ENCODE measurements at regions not wholly inside any gene's neighbourhood (a gene's known extent, or its start where the extent isn't known, plus 50 kb on each side); places are given as distances from the start of the nearest gene placed in this dataset.

DNA sequence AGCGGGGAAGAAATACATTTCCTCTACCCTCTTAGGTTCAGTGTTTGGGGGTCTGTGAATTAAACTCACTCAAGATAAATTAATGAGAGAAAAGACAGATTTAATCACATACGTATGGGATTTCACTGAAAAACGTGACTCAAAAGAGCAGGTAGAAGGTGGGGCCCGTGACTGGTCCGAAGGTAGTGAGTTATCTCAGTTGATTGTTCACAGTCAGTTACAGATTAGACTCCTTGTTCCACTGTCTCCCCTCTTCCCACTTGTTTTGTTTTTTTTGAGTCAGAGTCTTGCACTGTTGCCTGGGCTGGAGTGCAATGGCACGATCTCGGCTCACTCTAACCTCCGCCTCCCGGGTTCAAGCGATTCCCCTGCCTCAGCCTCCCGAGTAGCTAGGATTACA, 301.2 kb downstream of the SEC14L1 start:
- TF ChIP-seq, protein P1, sequence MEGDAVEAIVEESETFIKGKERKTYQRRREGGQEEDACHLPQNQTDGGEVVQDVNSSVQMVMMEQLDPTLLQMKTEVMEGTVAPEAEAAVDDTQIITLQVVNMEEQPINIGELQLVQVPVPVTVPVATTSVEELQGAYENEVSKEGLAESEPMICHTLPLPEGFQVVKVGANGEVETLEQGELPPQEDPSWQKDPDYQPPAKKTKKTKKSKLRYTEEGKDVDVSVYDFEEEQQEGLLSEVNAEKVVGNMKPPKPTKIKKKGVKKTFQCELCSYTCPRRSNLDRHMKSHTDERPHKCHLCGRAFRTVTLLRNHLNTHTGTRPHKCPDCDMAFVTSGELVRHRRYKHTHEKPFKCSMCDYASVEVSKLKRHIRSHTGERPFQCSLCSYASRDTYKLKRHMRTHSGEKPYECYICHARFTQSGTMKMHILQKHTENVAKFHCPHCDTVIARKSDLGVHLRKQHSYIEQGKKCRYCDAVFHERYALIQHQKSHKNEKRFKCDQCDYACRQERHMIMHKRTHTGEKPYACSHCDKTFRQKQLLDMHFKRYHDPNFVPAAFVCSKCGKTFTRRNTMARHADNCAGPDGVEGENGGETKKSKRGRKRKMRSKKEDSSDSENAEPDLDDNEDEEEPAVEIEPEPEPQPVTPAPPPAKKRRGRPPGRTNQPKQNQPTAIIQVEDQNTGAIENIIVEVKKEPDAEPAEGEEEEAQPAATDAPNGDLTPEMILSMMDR (IDR thresholded peaks at IDR 0.05): no peak
- no peak for TF ChIP-seq ZFX (IDR thresholded peaks at IDR 0.05; ENCODE audit: borderline replicate concordance)

Data from 22Rv1 (cell line).